IMR-90 (cell line): ENCODE measurements at regions not wholly inside any gene's neighbourhood (a gene's known extent, or its start where the extent isn't known, plus 50 kb on each side); places are given as distances from the start of the nearest gene placed in this dataset.

Experiments used
- CEBPB ChIP-seq: IDR thresholded peaks from 2 replicates; pipeline ENCODE4 v1.6.1; 2012; ENCODE audit warnings: low read depth, low read length, improper control_type of control experiment
- POLR2A ChIP-seq: IDR thresholded peaks from 2 replicates; pipeline ENCODE4 v1.6.1; 2012; ENCODE audit warnings: mild to moderate bottlenecking, low read depth, low read length
- RCOR1 ChIP-seq: IDR thresholded peaks from 2 replicates; pipeline ENCODE4 v1.6.1; 2012; ENCODE audit warnings: mild to moderate bottlenecking, low read length, improper control_type of control experiment; ENCODE audit not compliant: insufficient replicate concordance
- SMC3 ChIP-seq: fragments of 150-350 bp; IDR thresholded peaks from 2 replicates; pipeline ENCODE4 v1.6.1; 2016; ENCODE audit warnings: low read depth, mild to moderate bottlenecking, antibody characterized with exemption, low read length, moderate library complexity
- TF ChIP-seq, protein P1 (sequence below): conservative IDR thresholded peaks from 2 replicates; pipeline ENCODE4 v1.5.1; 2012; ENCODE audit warnings: mild to moderate bottlenecking, low read depth, low read length, improper control_type of control experiment

DNA sequence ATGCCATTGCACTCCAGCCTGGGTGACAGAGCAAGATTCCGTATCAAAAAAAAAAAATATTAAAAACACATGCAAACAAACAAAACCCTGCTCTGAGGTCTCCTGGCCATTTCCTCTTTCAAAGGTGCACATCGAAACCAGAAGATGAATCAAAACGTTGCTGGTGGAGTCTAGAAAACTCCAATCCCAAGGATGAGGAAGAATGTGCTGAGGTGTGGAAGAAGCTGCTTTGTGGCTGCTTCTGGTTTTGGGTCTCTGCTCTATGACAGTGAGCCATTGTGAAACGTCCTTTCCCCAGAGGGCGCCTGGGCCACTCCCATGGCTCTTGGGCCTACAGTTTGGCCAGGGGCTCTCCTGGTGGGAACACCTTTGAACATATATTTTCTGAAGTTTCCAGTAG lies 112.6 kb downstream of the IRF8 start:
- no peak for TF ChIP-seq POLR2A
- TF ChIP-seq, protein P1, sequence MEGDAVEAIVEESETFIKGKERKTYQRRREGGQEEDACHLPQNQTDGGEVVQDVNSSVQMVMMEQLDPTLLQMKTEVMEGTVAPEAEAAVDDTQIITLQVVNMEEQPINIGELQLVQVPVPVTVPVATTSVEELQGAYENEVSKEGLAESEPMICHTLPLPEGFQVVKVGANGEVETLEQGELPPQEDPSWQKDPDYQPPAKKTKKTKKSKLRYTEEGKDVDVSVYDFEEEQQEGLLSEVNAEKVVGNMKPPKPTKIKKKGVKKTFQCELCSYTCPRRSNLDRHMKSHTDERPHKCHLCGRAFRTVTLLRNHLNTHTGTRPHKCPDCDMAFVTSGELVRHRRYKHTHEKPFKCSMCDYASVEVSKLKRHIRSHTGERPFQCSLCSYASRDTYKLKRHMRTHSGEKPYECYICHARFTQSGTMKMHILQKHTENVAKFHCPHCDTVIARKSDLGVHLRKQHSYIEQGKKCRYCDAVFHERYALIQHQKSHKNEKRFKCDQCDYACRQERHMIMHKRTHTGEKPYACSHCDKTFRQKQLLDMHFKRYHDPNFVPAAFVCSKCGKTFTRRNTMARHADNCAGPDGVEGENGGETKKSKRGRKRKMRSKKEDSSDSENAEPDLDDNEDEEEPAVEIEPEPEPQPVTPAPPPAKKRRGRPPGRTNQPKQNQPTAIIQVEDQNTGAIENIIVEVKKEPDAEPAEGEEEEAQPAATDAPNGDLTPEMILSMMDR: no peak
- no peak for TF ChIP-seq CEBPB
- TF ChIP-seq SMC3: no peak
- no peak for TF ChIP-seq RCOR1
